Tibial nerve (tissue), 4 donors: ENCODE measurements at regions not wholly inside any gene's neighbourhood (a gene's known extent, or its start where the extent isn't known, plus 50 kb on each side); places are given as distances from the start of the nearest gene placed in this dataset.

Experiments
- DNase-seq, 2 donors: peaks; one replicate each; pipeline ENCODE4 v3.0.0-alpha.2; 2019; ENCODE audit warnings: low spot score in 2 of 2
- H3K27ac ChIP-seq, 4 donors: fragments of 200-600 bp; sonication (generic) in 3 of 4; one replicate each; pipeline ENCODE4 v1.5.1; 2017 to 2019; ENCODE audit warnings: mild to moderate bottlenecking in 1 of 4
- H3K27me3 ChIP-seq, 2 donors: fragments of 200-600 bp; sonication (generic) in 1 of 2; one replicate each; pipeline versions ENCODE4 v1.5.1 to v1.6.0; 2017 to 2019
- H3K36me3 ChIP-seq, 3 donors: fragments of 200-600 bp; sonication (generic); one replicate each; pipeline ENCODE4 v1.5.1; 2018 to 2019
- H3K4me1 ChIP-seq, 4 donors: fragments of 200-600 bp; sonication (generic) in 3 of 4; one replicate each; pipeline ENCODE4 v1.5.1; 2017 to 2019
- H3K4me3 ChIP-seq, 4 donors: fragments of 200-600 bp; sonication (generic) in 3 of 4; one replicate each; pipeline ENCODE4 v1.5.1; 2017 to 2019; ENCODE audit warnings: mild to moderate bottlenecking in 1 of 4, moderate library complexity in 1 of 4
- H3K9me3 ChIP-seq, 4 donors: fragments of 200-600 bp; sonication (generic) in 3 of 4; one replicate each; pipeline ENCODE4 v1.5.1; 2017 to 2019
- EP300 ChIP-seq, 2 donors: sonication (generic); formaldehyde crosslinking; IDR thresholded peaks; one replicate each; pipeline ENCODE4 v1.6.1; 2017; ENCODE audit warnings: antibody characterized with exemption in 2 of 2, mild to moderate bottlenecking in 1 of 2
- POLR2A ChIP-seq, 2 donors: fragments of 450-650 bp; IDR thresholded peaks; one replicate each; pipeline ENCODE4 v1.6.1; 2017; ENCODE audit warnings: antibody characterized with exemption in 2 of 2, mild to moderate bottlenecking in 2 of 2, moderate library complexity in 2 of 2
- WGBS, 2 donors: methylation state at CpG; one replicate each; pipeline ENCODE4 v1.1.5; 2018; 5-methylcytosine and 5-hydroxymethylcytosine counted together
- TF ChIP-seq, protein P1 (sequence below), 5 experiments: fragments of 200-600 bp in 3 of 5; fragments of 450-650 bp in 2 of 5; sonication (generic) in 3 of 5; IDR thresholded peaks; one replicate each; pipeline ENCODE4 v1.5.1; 2016 to 2019; ENCODE audit warnings: antibody characterized with exemption in 5 of 5, mild to moderate bottlenecking in 3 of 5, moderate library complexity in 2 of 5

DNA sequence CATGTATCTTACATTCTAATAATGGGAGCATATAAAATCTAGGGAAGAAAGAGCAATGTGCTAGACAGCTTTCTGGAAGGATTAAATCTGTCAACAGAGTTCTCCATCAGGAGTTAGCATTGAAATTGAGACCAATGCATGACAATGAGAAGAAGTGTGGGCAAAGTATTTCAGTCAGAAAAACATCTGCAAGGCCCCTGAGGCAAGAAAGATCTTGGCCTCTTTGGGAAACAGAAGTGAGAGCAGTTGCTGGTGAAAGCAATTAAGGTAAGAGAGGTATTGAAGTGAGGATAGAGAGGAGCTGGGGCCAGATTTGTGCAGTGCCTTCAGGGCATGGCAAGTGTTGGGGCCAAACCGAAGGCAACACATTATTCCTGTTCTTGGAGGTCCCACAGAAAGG is 999.1 kb downstream of the STPG2 start:
- TF ChIP-seq POLR2A (IDR thresholded peaks at IDR 0.05) (no peak), EP300 (IDR thresholded peaks at IDR 0.05) (no peak)
- TF ChIP-seq, protein P1, sequence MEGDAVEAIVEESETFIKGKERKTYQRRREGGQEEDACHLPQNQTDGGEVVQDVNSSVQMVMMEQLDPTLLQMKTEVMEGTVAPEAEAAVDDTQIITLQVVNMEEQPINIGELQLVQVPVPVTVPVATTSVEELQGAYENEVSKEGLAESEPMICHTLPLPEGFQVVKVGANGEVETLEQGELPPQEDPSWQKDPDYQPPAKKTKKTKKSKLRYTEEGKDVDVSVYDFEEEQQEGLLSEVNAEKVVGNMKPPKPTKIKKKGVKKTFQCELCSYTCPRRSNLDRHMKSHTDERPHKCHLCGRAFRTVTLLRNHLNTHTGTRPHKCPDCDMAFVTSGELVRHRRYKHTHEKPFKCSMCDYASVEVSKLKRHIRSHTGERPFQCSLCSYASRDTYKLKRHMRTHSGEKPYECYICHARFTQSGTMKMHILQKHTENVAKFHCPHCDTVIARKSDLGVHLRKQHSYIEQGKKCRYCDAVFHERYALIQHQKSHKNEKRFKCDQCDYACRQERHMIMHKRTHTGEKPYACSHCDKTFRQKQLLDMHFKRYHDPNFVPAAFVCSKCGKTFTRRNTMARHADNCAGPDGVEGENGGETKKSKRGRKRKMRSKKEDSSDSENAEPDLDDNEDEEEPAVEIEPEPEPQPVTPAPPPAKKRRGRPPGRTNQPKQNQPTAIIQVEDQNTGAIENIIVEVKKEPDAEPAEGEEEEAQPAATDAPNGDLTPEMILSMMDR (IDR thresholded peaks at IDR 0.05): no peak
- Histone ChIP-seq H3K4me1 (no peaks in the 10 kb centered on the region), H3K9me3 (no peaks in the 10 kb centered on the region), H3K27me3 (no peaks in the 10 kb centered on the region), H3K27ac (no peak overlapping the region), H3K4me3 (no peak overlapping the region), H3K36me3 (peaks cover 0 to 2% (median 0%) of the 10 kb centered on the region in 3 donors)
- WGBS, 2 donors: 79 to 87% methylated on average over 1 of the region's 1 CpG
- no peak for DNase-seq

DNA sequence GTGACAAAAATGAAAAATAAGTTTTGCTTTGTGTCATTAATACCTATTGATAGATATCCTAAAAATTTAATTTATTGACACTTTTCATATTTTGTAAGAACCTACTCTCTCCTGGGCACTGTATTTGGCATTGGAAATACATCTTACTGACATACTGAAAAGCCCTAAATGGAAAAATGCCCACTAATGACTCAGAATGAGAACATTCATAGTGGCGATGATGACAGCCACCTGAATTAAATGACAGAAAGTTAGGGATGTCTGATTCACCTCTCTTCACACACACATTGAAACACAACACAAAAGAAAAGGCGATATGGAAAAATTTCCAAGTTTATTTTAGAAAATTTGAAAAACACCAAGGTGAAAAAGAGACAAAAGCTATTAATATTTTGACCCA is 992.3 kb downstream of the STPG2 start:
- Histone ChIP-seq H3K27me3 (no peaks in the 10 kb centered on the region), H3K4me3 (no peak overlapping the region), H3K9me3 (no peaks in the 10 kb centered on the region), H3K4me1 (no peaks in the 10 kb centered on the region), H3K36me3 (no peaks in the 10 kb centered on the region), H3K27ac (no peak overlapping the region)
- WGBS, 2 donors: 94% methylated on average over 2 of the region's 2 CpGs
- no peak for DNase-seq
- TF ChIP-seq POLR2A (IDR thresholded peaks at IDR 0.05): no peak
- no peak for TF ChIP-seq EP300 (IDR thresholded peaks at IDR 0.05)
- TF ChIP-seq, protein P1 (IDR thresholded peaks at IDR 0.05): no peak

DNA sequence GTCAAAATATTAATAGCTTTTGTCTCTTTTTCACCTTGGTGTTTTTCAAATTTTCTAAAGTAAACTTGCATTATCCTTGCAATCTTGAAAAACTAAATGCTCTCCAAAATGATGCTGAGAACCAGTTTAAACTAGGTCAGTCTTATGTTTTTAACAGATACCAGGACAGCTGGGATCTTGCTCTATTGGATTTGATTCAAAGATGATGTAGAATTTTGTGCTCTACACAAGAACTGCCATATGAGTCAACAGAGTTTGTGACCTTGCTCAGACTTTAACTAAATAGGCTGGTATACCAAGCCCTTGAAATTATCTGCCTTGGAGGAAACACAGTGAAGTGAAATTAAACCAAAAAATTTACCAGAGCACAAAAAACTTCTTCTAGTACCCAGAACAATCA is 991.1 kb downstream of the STPG2 start:
- Histone ChIP-seq H3K4me3 (no peak overlapping the region), H3K27me3 (no peaks in the 10 kb centered on the region), H3K4me1 (no peaks in the 10 kb centered on the region), H3K36me3 (no peaks in the 10 kb centered on the region), H3K9me3 (no peaks in the 10 kb centered on the region), H3K27ac (no peak overlapping the region)
- no peak for DNase-seq
- TF ChIP-seq POLR2A (IDR thresholded peaks at IDR 0.05) (no peak), EP300 (IDR thresholded peaks at IDR 0.05) (no peak)
- TF ChIP-seq, protein P1 (IDR thresholded peaks at IDR 0.05): no peak

DNA sequence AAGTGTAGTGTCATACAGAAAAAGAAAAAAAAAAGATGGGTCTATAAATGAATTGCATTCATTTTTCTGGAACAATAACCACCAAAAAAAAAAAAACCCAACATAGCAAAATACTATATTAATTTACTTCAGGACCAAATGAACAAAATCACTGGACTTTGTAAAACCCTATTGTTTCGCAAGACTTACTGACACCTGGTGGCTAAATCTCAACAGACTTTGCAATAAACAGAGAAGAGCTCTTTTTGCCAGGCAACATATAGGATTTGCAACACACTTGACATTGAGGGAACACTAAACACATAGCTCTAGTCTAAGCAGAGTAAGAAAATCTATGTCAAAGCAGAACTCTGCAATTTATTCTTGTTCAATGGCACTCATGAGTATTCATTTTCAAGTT is 990.2 kb downstream of the STPG2 start:
- Histone ChIP-seq H3K27me3 (no peaks in the 10 kb centered on the region), H3K27ac (no peak overlapping the region), H3K36me3 (no peaks in the 10 kb centered on the region), H3K4me3 (no peak overlapping the region), H3K9me3 (no peaks in the 10 kb centered on the region), H3K4me1 (no peaks in the 10 kb centered on the region)
- WGBS, 2 donors: 87 to 97% methylated on average over 1 of the region's 1 CpG
- no peak for DNase-seq
- TF ChIP-seq POLR2A (IDR thresholded peaks at IDR 0.05): no peak
- no peak for TF ChIP-seq EP300 (IDR thresholded peaks at IDR 0.05)
- TF ChIP-seq, protein P1 (IDR thresholded peaks at IDR 0.05): no peak

DNA sequence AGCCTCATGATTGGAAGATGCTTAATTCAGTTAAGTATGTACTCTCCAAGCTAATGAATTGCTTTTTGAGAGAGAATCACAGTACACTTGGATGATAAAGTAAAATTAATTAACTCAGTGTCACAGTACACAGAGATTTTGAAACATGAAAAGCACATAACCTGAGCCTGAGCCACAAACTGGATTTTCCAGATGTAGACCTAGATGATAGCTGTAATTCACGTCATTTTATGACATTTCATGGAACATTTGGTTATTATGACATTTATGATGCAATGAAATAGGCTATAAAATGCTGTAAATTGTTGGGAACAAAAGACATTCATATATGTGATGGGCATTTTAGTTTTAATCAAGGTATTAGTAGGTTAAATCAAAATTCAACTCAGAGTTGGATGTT is 983.7 kb downstream of the STPG2 start:
- TF ChIP-seq, protein P1 (IDR thresholded peaks at IDR 0.05): no peak
- TF ChIP-seq POLR2A (IDR thresholded peaks at IDR 0.05): no peak
- no peak for TF ChIP-seq EP300 (IDR thresholded peaks at IDR 0.05)
- DNase-seq: no peak
- no peak overlapping the region for H3K27ac ChIP-seq

More for the DNA sequence above, 983.7 kb downstream of the STPG2 start:
- peaks cover 0 to 4% (median 0%) of the 10 kb centered on the region in 4 donors for H3K9me3 ChIP-seq
- no peaks in the 10 kb centered on the region for H3K4me1 ChIP-seq
- WGBS, 2 donors: 81 to 90% methylated on average over 1 of the region's 1 CpG
- no peaks in the 10 kb centered on the region for H3K36me3 ChIP-seq
- no peaks in the 10 kb centered on the region for H3K27me3 ChIP-seq
- no peak overlapping the region for H3K4me3 ChIP-seq
